GM18868 (cell line): ENCODE measurements at regions not wholly inside any gene's neighbourhood (a gene's known extent, or its start where the extent isn't known, plus 50 kb on each side); places are given as distances from the start of the nearest gene placed in this dataset.

ENCODE experiments used
- ATAC-seq: cut with Tn5 transposase; IDR thresholded peaks from one replicate; pipeline ENCODE4 v1.9.1; 2021; ENCODE audit warnings: mild to moderate bottlenecking, moderate library complexity; ENCODE audit not compliant: unreplicated experiment

DNA sequence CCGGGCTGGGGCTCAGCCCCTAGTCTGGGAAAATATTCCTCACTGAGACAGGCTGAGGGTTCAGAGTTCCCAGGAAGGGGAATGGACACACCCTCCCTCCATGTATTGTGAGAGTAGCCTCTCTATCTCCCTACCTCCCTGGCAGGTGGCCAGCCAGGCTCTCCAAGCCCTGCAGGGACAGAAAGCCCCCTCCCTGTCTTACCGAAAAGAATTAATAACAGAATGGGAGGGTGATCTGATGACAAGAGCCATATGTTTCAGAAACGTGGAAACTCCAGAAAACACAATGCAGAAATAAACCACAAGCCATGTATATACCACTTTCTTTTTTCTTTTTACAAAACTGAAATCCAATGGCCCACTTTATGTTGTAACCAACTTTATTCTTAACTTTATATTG is 140.0 kb downstream of the CHST1 start:
- ATAC-seq = no peak

DNA sequence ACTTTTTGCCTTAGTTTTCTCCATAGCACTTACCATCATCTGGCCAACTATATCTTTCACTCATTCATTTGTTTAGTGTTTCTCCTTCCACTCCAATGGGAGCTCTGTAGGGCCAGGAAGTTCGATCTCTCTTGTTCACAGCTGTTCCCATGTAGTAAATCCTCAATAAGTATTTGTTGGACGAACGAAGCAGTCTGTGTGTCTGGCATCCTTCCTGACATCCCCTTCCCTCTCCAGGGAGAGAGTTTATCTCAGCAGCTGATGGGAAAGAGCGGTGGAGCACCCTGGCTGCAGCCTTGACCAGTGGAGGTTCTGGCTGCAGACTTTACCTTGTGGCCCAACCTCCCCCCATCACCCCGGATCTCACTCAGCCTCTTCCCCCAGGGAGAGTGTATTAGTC is 141.7 kb downstream of the CHST1 start:
- ATAC-seq = no peak

DNA sequence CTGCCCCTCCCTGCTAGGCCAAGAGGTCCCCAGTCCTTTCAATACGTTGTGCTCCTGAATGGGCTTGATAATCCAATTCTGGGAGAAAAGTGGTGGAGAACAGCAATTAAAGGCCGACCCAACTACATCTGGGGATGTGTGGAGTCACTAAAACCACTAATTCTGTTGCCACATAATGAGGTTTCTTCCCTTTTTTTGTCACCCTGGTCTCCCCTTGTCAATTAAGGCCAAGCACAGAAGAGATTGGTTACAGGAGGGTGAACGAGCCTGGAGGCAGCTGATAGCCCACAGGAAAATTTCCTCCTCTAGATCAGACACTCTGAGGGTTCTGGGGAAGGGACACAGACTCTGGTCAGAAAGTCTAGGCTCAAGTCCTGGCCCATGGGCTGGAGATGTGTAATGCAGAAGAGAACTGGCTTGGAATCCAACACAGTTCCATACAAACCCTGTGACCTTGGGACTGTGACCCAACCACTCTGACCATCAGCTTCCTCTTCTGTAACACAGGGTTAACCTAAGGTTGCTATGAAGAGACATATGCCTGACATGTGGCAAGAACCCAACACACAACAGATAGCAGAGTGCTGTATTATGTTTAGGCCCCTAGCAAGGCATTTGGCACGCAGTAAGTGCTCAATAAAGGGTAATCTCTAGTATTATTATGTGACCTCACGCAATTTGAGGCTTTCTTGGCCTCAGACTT is 146.4 kb downstream of the CHST1 start:
- no peak for ATAC-seq

DNA sequence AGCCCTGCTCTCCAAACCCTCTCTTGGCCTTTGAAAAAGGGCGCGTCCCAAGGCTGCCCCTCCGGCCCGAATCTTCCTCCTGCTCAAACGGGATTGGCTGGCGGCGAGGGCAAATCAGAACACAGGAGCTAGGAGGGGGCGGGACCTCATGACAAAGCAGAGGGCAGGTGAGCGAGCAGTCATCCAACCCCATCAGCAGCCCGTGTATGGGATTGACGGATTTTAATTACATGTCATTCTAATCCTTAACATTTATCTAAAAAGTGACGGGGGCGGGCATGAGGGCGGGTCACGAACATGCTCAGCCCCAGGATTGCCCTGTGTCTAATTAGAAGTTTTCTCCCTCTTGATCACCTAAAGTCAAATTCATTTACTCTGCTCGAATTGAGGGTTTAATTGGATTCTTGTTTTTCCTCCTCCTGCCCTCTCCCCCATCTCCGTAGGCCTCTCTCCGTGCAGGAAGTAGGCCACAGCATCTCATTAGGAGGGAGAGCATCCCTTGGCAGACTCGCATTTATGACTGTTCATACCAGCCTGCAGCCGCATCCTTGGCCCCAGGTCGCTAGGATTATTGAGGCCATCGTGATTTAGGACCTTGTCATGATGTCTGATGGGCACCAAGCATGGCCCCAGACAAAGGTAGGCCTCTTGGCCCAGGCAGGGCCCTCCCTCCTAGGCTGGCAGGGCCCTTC is 147.1 kb downstream of the CHST1 start:
- ATAC-seq = no peak

DNA sequence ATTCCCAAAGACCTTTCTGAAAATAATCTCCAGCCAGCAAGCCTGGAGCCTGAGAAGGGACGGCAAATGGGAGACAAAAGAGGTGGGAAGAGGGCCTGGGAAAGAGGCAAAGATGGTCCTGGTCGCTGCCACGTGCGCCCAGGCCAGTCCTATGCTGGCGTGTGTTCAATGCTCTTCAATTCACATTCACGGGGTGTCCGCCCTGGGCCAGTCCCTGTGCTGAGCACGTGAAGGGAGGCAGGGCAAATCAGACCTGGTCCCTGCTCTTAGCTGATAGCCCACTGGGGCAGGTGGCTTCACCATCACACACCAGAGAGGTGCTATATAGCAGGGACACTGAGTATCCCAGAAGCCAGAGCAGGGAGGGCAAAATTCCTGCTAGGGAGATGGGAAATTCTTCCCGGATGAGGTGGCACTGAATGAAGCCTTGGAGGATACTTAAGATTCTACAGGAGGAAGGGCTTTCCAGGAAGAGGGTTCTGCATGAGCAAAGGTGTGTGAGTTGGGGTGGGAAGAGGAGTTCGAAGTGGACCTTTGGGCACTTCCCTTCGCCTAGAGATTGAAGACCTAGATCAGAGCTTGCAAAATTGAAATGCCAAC is 148.2 kb downstream of the CHST1 start:
- ATAC-seq = no peak

DNA sequence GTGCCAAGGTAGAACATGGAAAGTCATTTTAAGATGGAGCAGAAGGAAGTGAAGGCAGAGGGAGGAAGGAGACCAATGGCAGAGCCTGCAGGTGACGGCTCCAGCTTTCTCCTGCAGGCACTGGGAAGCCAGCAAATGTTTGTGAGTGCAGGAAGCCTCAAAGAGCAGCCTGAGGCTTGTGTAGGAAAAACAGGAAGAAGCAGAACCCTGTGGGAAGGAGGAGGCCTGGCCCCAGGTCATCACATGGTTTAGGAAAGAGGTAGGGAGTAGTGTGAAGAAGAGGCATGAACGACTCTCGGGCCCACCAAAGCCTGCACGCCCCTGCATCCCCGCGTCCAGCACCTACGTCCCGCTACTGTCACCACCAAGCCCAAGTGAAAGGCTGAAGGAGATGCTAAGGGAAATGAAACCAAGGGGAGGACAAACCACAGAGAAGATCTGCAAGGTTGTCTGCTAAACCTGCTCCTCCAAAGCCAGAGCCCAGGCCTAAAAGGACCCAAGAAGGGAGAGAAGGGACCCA is 151.5 kb downstream of the CHST1 start:
- no peak for ATAC-seq

DNA sequence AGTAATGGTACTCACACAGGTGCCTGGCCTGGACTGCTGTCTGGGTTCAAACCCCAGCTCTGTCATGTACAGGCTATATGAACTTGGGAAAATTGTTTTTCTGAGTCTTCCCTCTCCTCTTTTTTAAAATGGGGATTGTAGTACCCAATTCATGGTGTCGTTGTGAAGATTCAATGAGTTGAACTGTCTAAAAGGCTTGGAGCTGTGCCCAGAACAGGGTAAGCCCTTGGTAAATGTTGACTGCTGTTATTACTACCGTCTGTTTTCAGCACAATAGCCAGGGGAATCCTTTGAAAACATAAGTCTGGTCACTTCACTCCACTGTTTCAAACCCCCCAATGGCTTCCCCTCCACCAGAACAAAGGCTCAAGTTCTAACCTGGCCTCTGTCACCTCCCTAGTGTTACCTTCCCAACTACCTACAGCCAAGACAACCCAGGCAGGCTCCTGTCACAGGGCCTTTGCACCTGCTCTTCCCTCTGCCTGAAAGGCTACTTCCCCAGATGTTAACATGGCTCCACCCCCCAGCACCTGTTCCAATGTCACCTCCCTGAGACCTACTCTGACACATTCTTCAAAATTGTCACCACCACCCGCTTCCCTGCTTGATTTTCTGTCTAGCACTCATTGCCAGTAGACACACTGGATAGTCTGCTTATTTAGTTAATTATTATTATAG is 152.8 kb downstream of the CHST1 start:
- ATAC-seq = no peak

DNA sequence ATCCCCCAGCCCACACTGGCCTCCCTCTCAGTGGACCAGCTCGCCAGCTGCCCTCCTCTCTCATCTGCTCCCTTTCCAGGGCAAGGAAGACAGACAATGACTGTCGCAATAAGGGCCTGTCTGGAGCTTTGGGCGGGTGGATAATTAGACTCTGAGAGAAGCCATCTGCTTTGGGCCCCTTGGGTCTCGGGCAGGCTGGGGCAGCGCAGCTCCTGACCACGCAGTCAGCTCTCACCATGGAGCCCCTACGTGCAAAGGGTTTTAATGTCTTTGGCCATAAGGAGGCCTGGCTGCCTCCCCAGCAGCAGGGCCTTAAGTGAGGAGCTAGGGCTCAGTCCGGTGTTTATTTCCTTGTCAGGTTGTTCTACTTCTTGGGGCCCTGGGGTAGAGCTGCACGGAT is 153.9 kb downstream of the CHST1 start:
- no peak for ATAC-seq

DNA sequence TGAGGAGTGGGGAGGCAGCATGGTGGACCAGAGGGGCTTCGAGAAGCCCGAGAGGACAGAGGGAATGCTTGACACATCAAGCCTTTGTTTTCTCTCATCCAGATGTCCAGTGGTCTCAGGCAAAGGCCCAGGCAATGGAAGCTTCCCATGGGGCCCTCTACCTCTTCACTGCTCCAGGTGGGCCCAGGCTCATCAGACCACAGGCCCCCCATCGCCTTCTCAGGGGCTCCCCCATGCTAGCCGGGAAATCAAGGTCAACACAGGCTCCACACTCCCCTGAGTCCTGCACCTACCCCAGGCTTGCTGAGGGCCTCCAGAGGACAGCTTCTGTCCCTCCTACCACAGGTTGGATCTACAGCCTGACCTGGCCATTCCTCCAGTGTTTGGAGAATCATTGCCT is 157.5 kb downstream of the CHST1 start:
- no peak for ATAC-seq

DNA sequence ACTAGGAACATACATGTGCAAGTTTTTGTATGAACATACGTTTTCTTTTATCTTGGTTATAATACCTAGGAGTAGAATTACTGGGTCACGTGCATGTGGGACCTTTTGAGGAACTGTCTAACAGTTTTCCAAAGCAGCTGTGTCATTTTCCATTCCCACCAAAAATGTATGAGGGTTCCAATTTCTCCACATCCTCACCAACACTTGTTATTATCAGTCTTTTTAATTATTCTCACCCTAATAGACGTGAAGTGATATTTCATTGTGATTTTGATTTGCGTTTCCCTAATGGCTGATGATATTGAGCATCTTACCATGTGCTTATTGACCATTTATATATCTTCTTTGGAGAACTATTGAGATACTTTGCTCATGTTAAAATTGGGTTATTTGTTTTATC is 162.1 kb downstream of the CHST1 start:
- no peak for ATAC-seq

DNA sequence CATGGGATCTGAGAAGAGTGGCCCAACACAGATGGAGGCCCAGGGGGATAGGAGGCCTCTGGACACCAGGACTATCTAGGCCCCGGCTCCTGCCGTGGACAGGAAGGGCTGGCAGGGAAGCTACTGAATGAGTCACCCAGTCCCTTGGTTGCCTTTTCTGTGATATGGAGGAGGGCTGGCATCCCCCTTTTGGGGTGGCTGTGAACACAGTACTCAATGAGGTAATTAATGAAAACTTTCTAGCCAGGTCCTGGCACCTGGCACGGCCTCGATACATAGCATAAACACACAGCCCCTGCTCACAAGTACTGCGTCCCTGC is 163.2 kb downstream of the CHST1 start:
- ATAC-seq = no peak

DNA sequence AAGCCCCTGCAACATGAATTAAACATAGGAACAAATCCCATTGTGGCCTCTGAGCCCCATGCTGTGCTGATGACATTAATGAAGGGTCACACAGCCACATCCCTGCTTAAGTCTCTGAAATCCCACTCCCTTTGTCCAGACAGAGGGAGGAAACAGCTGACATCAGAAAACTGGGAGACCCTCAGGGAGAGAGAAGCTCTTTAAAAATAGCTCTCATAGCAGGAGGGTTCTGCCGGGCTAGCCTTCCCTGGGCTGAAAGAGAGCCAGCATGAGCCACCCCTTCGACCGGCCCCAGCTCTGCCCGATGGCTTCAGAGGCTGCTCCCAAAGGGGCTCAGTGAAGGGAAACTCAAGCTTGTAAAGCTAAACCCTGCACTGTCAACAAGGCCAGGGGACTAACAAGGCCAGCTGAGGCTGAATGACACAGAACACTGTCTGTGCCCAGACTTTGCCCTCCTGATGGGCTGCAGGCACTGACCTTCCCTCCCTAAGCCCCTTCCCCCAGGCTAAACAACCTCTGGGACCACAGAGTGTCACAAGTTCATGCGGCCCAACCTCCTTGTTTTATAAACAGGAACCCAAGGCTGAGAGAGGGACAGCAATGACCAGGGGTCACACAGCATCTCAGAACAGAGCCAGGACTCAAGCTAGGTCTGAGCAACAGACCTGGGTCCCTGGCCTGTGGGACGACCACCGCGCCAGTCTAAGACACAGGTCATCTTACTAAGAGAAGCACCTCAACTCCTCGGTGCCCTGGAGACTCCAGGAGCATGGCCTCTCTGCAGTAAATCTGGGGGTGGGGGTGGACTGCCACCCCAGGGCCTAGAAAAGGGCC is 163.8 kb downstream of the CHST1 start:
- no peak for ATAC-seq

DNA sequence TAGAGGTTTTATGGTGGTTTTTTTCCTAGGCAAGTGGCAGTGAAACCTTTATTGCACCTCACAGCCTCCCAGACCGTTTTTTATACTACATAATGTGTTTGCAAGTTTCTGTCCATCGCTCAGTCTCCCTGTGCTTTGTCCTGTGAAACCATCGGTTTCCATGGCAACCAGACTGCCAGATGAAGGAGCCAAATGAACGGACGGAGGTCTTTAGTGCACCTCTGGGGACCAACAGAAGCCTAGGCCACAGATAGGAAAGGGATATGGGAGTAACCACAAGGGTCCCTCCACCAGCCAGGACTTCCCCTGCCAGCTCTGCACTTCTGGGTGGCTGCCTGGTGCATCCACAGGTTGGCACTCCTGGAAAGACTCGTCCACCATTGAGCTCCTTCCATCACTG is 165.0 kb downstream of the CHST1 start:
- no peak for ATAC-seq

DNA sequence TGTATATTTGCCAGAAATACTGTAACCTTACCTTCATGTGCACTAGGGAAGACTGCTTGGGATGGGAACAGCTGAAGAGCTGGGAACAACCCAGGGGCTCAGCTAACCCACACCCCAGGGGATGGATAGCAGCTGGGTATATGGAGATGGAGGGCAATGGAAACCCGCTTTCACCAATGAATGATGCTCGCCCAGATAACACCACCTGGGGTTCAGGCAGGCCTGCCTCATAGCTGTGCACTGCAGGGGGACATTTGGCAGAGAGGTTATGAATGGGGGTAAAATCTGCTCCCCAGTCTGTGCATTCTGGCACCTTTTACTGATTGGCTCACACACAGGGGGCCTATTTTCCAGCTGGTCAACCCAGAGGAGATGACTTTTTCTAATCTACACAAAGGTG is 170.7 kb downstream of the CHST1 start:
- ATAC-seq = no peak

DNA sequence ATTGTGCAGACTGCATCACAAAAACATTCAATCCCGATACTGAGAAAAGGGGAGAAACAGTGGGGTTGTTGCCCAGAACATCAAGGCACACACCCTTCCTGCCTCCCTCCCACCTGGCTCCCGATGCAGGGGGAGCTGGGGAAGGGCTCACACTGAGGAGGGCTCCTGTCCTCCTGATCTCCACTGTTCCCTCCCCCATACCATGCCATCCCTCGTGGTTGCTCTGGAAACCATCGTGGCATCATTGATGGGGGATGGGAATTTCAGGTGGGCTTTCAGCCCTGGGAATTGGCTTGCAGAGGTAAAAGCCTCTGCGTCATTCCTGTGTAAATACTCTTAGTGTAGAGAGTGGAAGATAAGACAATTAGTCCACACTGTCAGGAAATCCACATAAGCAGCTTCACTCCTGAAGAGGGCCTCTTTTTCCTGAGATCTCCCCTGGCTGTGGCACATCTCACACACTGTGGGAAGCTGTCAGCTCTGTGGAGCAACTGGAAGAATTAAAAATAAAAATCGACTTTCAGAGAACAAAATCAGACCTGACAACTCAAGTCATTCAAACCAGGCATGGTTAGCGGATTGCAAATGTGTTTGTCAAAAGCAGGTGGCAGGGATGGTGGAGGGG is 176.0 kb downstream of the CHST1 start:
- no peak for ATAC-seq

DNA sequence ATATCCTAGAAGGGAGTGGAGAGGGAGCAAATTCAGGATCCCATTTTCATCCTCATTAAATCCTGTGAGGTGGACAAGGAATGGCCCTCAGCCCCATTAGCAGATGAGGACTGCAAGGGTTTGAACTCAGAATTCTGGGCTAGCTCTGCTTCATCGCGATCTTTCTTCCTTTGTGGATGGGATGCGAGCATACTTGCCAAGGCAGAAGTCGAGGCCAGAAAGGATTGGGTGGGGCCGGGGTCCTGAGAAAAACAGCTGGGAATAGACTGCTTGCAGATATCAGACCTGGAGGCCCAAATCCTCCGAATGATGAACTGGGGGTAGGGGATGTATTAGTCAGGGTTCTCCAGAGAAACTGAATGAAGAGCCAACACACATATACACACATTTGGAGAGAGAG is 179.0 kb downstream of the CHST1 start:
- ATAC-seq = no peak

DNA sequence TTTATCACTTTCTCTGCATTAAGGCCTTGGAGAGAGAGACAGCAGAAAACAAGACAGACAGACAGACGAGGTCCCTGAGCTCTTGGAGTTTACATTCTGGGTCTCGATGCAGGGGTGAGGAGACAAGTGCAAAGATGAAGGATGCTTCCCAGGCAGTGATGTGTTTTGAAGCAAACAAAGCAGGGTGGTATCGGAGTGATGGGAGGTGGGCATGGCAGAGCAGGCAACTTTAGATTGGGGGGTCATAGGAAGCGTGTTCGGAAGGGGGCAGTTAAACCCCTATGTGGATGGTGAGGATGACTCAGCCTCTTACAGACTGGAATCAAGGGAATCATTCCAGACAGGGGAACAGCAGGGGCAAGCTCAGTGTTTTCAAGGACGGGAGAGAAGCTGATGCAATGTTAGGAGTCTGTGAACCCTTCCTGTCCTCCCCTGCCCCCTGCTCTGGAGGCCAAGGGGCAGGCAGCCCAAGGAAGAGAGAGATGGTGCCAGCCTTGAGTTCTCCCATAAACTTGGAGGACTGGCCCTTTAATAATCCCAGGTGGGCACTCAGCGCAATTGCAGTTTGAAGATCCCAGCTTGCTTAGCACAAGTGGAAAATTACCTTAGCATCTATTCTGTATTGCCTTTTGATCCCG is 180.2 kb downstream of the CHST1 start:
- no peak for ATAC-seq

DNA sequence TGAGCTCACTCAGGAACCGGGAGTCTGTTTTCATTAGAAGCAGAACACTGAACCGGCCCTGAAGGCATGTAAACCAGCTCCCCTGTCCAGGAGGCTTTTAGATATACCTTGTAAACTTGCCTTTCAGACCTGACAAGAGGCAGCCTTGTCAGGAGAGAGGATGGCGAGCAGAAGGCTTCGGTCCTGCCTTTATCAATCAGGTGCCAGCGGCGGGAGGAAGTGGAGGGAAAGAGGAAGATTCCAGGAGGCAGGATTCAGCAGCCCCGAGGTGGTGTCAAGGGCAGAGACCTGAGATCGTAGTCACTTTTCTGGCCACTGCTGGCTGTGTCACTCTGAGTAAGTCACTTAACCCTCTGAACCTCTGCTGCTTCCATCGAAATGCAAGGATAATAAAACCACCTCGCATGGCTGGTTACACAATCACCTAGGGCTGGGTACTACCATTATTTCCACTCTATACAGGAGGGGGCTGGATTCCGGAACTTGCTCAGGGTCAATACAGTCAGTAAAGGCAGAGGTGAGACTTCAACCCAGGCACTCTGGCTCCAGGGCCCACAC is 181.0 kb downstream of the CHST1 start:
- ATAC-seq = no peak

DNA sequence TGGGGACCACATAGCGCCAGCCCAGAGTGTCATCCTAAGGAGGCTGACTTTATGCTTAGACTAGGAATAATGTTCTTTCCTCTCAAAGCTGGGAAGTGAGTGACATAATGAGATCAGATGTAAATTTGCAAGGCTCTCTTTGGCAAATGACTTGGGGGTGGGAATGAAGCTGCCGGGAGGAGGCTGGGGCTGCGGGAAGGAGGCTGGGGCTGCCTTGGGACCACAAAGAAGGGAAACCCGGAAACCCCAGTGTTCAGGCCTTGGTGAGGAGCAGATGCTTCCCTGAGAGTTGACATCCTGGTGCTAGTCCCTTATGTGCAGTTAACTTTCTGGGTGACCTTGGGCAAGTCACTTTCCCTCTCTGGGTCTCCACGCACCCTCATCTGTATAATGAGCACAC is 182.0 kb downstream of the CHST1 start:
- no peak for ATAC-seq

DNA sequence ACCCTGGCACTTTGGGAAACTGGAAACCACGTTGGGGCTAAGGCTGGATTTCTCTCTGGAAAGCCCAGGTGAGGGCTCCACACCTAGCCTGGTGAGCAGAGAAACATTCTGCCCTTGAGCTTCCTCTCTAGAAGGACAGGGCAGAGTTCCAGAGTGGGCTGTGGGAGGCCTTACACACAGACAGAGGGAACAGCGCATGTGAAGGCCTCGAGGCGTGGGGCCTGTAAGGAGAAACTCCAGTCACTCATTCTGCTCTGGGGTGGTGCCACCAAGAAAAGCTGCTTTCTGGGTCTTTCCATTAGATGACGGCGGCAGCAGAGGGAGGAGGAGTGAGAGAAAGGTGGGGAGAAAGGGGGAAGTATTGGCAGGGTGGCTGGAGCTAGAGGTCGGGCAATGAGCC is 183.1 kb downstream of the CHST1 start:
- ATAC-seq = no peak
